GM12892 (cell line): ENCODE measurements at regions not wholly inside any gene's neighbourhood (a gene's known extent, or its start where the extent isn't known, plus 50 kb on each side); places are given as distances from the start of the nearest gene placed in this dataset.

ENCODE experiments used
- POLR2A ChIP-seq: IDR thresholded peaks from 2 replicates; pipeline ENCODE4 v1.6.1; 2011; ENCODE audit warnings: low read depth, low read length, control low read depth
- TAF1 ChIP-seq: IDR thresholded peaks from 2 replicates; pipeline ENCODE4 v1.6.1; 2011; ENCODE audit warnings: low read depth, mild to moderate bottlenecking, control low read depth, low read length, borderline replicate concordance

- TF ChIP-seq POLR2A = no peak
- TF ChIP-seq TAF1 = no peak
Observed at GRCh38 chr1:80535466-80535865, 1265.3 kb upstream of the ADGRL2 start.
